Right atrium auricular region (tissue), 2 donors: ENCODE measurements at regions not wholly inside any gene's neighbourhood (a gene's known extent, or its start where the extent isn't known, plus 50 kb on each side); places are given as distances from the start of the nearest gene placed in this dataset.

ENCODE experiments used
- DNase-seq: peaks from one replicate; pipeline ENCODE4 v3.0.0-alpha.2; 2019; ENCODE audit warnings: low spot score
- H3K27ac ChIP-seq, 2 donors: fragments of 200-600 bp; sonication (generic); 1 replicate in 1 of 2; 2 replicates in 1 of 2; pipeline ENCODE4 v1.5.1; 2016 to 2019
- H3K27me3 ChIP-seq, 2 donors: fragments of 200-600 bp; sonication (generic); one replicate each; pipeline versions ENCODE4 v1.5.1 to v1.6.0; 2017 to 2019
- H3K36me3 ChIP-seq: fragments of 200-600 bp; sonication (generic); one replicate; pipeline ENCODE4 v1.5.1; 2016
- H3K4me1 ChIP-seq, 2 donors: fragments of 200-600 bp; sonication (generic); one replicate each; pipeline versions ENCODE4 v1.5.1 to v1.6.0; 2017 to 2019
- H3K4me3 ChIP-seq, 2 donors: fragments of 200-600 bp; sonication (generic); 1 replicate in 1 of 2; 2 replicates in 1 of 2; pipeline ENCODE4 v1.5.1; 2017 to 2019; ENCODE audit warnings: mild to moderate bottlenecking in 1 of 2, moderate library complexity in 1 of 2
- H3K9me3 ChIP-seq, 2 donors: fragments of 200-600 bp; sonication (generic); one replicate each; pipeline ENCODE4 v1.5.1; 2019
- CTCF ChIP-seq, 2 donors: fragments of 200-600 bp; sonication (generic); IDR thresholded peaks; one replicate each; pipeline ENCODE4 v1.5.1; 2019; ENCODE audit warnings: antibody characterized with exemption in 2 of 2

GRCh38 chr20:6683021-6683977 lies 84.2 kb upstream of the BMP2 start:
- DNase-seq, result no peak
- H3K27me3 ChIP-seq, result no peaks in the 10 kb centered on the region
- H3K4me3 ChIP-seq, result no peak overlapping the region
- H3K9me3 ChIP-seq, result no peaks in the 10 kb centered on the region
- H3K4me1 ChIP-seq, result no peaks in the 10 kb centered on the region
- H3K36me3 ChIP-seq, result no peaks in the 10 kb centered on the region
- H3K27ac ChIP-seq, result no peak overlapping the region
- no peak for TF ChIP-seq CTCF (IDR thresholded peaks at IDR 0.05)

DNA sequence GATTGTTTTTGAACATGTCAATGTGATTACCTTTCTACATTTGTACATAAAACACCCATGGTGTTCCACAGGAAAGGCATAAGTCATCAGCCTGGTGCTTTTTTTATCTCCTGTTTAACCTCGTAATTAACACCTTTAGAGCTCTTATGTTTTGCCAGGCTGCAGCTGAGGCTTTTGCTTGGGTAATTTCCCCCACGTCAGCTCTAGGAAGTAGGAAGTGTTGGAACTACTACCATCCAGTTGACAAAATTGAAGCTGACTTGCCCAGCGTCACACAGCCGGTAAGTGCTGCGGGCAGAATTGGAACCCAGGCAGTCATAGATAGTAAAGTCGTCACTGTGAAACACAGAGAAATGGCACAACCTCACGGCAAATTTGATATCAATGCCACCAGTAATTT lies 86.6 kb upstream of the BMP2 start:
- TF ChIP-seq CTCF (IDR thresholded peaks at IDR 0.05), result no peak
- no peaks in the 10 kb centered on the region for H3K27me3 ChIP-seq
- no peaks in the 10 kb centered on the region for H3K36me3 ChIP-seq
- H3K27ac ChIP-seq, result no peak overlapping the region
- H3K9me3 ChIP-seq, result no peaks in the 10 kb centered on the region
- no peaks in the 10 kb centered on the region for H3K4me1 ChIP-seq
- DNase-seq, result no peak
- no peak overlapping the region for H3K4me3 ChIP-seq

DNA sequence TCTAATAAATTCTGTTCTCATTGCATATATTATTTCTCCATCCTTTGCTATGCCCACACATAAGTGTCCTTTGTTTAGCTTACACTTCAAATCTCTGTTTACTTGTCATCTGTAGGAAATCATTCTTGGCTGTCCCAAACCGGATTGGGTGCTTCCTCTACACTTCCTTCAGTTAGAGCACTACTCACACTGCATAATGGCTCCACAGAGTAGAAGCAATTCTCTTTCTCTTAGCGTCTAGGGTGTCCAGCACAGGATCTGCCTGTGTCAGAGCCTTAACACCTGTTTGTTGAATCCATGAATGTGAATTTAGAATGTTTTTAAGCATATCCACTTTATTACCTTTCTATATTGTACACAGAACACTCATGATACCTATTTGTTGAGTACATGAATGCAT lies 87.0 kb upstream of the BMP2 start:
- Histone ChIP-seq H3K4me3 (no peak overlapping the region), H3K4me1 (no peaks in the 10 kb centered on the region), H3K27ac (no peak overlapping the region), H3K9me3 (no peaks in the 10 kb centered on the region), H3K27me3 (no peaks in the 10 kb centered on the region), H3K36me3 (no peaks in the 10 kb centered on the region)
- no peak for TF ChIP-seq CTCF (IDR thresholded peaks at IDR 0.05)
- no peak for DNase-seq

DNA sequence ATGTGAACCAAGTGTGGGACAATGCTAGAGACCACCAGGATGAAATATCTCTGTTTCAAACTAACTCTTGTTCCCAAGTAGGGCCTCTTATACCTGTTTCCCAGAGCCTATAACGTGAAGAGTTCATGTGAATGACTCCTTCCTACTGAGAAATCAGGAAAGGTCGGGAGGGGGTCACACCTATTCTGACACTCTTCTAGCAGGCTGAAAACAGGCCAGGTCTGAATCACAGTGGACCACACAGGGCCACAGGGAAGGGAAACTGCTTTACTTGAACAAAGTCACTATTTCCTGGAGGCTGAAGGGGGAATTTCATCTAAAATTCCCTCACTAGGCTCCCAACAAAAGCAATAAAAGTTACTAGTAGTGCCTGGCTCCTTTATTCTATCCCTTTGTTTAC lies 88.4 kb upstream of the BMP2 start:
- no peak overlapping the region for H3K4me3 ChIP-seq
- H3K27me3 ChIP-seq, result no peaks in the 10 kb centered on the region
- no peak overlapping the region for H3K27ac ChIP-seq
- no peak for TF ChIP-seq CTCF (IDR thresholded peaks at IDR 0.05)
- no peaks in the 10 kb centered on the region for H3K9me3 ChIP-seq
- H3K36me3 ChIP-seq, result no peaks in the 10 kb centered on the region
- no peak for DNase-seq
- no peaks in the 10 kb centered on the region for H3K4me1 ChIP-seq

- Histone ChIP-seq H3K27ac (no peak overlapping the region), H3K4me1 (no peaks in the 10 kb centered on the region), H3K9me3 (no peaks in the 10 kb centered on the region), H3K27me3 (no peaks in the 10 kb centered on the region), H3K36me3 (no peaks in the 10 kb centered on the region), H3K4me3 (no peak overlapping the region)
- TF ChIP-seq CTCF (IDR thresholded peaks at IDR 0.05), result no peak
- DNase-seq, result no peak
These were observed 89.4 kb upstream of the BMP2 start for GRCh38 chr20:6678101-6678500.

- no peak for TF ChIP-seq CTCF (IDR thresholded peaks at IDR 0.05)
- Histone ChIP-seq H3K27ac (no peak overlapping the region), H3K27me3 (no peaks in the 10 kb centered on the region), H3K4me1 (no peaks in the 10 kb centered on the region), H3K4me3 (no peak overlapping the region), H3K36me3 (no peaks in the 10 kb centered on the region), H3K9me3 (peaks cover 0 to 4% of the 10 kb centered on the region in 2 donors)
- DNase-seq, result no peak
These were observed 92.7 kb upstream of the BMP2 start for GRCh38 chr20:6674831-6675230.
